ENCODE measurements at regions not wholly inside any gene's neighbourhood (a gene's known extent, or its start where the extent isn't known, plus 50 kb on each side); places are given as distances from the start of the nearest gene placed in this dataset.

GRCh38 chr4:100782356-100782755, 264.5 kb upstream of the EMCN start:
- Histone ChIP-seq H3K4me3 (no peak overlapping the region), H3K4me1 (no peaks in the 10 kb centered on the region), H3K9me3 (peaks cover 0 to 5% of the 10 kb centered on the region in 2 donors), H3K27me3 (no peaks in the 10 kb centered on the region), H3K36me3 (no peaks in the 10 kb centered on the region), H3K27ac (no peak overlapping the region)
- ATAC-seq (no peak), DNase-seq (no peak)
- intact Hi-C loops (cut with DNase I): no loop called here
- no peak for TF ChIP-seq CTCF (IDR thresholded peaks at IDR 0.05)

GRCh38 chr4:100781435-100781834, 263.6 kb upstream of the EMCN start:
- ATAC-seq (no peak), DNase-seq (no peak)
- TF ChIP-seq CTCF (IDR thresholded peaks at IDR 0.05): no peak
- Histone ChIP-seq H3K4me3 (no peak overlapping the region), H3K4me1 (no peaks in the 10 kb centered on the region), H3K9me3 (peaks cover 0 to 7% of the 10 kb centered on the region in 2 donors), H3K36me3 (no peaks in the 10 kb centered on the region), H3K27ac (no peak overlapping the region), H3K27me3 (no peaks in the 10 kb centered on the region)
- intact Hi-C loops (cut with DNase I): no loop called here

GRCh38 chr4:100780126-100780525, 262.3 kb upstream of the EMCN start:
- no peak overlapping the region for H3K4me3 ChIP-seq
- no peak for TF ChIP-seq CTCF (IDR thresholded peaks at IDR 0.05)
- no peaks in the 10 kb centered on the region for H3K36me3 ChIP-seq
- peaks cover 0 to 11% of the 10 kb centered on the region in 2 donors for H3K9me3 ChIP-seq
- H3K27me3 ChIP-seq: no peaks in the 10 kb centered on the region
- no peak overlapping the region for H3K27ac ChIP-seq
- ATAC-seq (no peak), DNase-seq (no peak)
- intact Hi-C loops (cut with DNase I): no loop called here
- H3K4me1 ChIP-seq: no peaks in the 10 kb centered on the region

- TF ChIP-seq CTCF (IDR thresholded peaks at IDR 0.05): no peak
- intact Hi-C loops (cut with DNase I): no loop called here
- ATAC-seq: no peak
- no peak overlapping the region for H3K27ac ChIP-seq
- peaks cover 0 to 11% of the 10 kb centered on the region in 2 donors for H3K9me3 ChIP-seq
- no peak for DNase-seq
- no peaks in the 10 kb centered on the region for H3K4me1 ChIP-seq
- H3K4me3 ChIP-seq: no peak overlapping the region
- H3K36me3 ChIP-seq: no peaks in the 10 kb centered on the region
- H3K27me3 ChIP-seq: no peaks in the 10 kb centered on the region
Observed at GRCh38 chr4:100778431-100778830, 260.6 kb upstream of the EMCN start.

GRCh38 chr4:100762738-100763137, 244.9 kb upstream of the EMCN start:
- intact Hi-C loops (cut with DNase I): no loop called here
- no peak for ATAC-seq
- H3K4me1 ChIP-seq: no peaks in the 10 kb centered on the region

More at GRCh38 chr4:100762738-100763137, 244.9 kb upstream of the EMCN start:
- Histone ChIP-seq H3K9me3 (peaks cover 0 to 22% of the 10 kb centered on the region in 2 donors), H3K27ac (no peak overlapping the region), H3K27me3 (no peaks in the 10 kb centered on the region), H3K4me3 (no peak overlapping the region), H3K36me3 (no peaks in the 10 kb centered on the region)
- no peak for DNase-seq
- TF ChIP-seq CTCF (IDR thresholded peaks at IDR 0.05): no peak

All from left lung (tissue), 4 donors.